PC-9 (cell line): ENCODE measurements at regions not wholly inside any gene's neighbourhood (a gene's known extent, or its start where the extent isn't known, plus 50 kb on each side); places are given as distances from the start of the nearest gene placed in this dataset.
A peak's percentile ranks its signal among the peaks of the same experiment; 100 is the strongest.

Source experiments
- BruUV-seq: library from RNA; stranded (reverse); fragments of 400-500 nt; replicated peaks from 2 replicates; lab custom pipeline; 2021; lab: Mats Ljungman, UMichigan
- CTCF ChIA-PET: fragments of 300-600 bp; sonication (Branson Sonifier 250); formaldehyde crosslinking; loops from one replicate; lab custom pipeline; 2022; ENCODE audit warnings: antibody characterized with exemption; lab: Charles Lee
- POLR2A ChIA-PET: fragments of 300-600 bp; sonication (Branson Sonifier 250); formaldehyde crosslinking; loops from one replicate; lab custom pipeline; 2022; ENCODE audit warnings: antibody characterized with exemption; ENCODE audit not compliant: unreplicated experiment; lab: Charles Lee
- DNase-seq, 2 experiments: peaks; one replicate each; pipeline versions ENCODE4 v3.0.0 to v3.0.0-alpha.2; 2015 to 2022; ENCODE audit warnings: mixed read lengths in 1 of 2
- H2AFZ ChIP-seq: fragments of 200-600 bp; sonication (generic); 2 replicates; pipeline ENCODE4 v1.8.1; 2017; ENCODE audit warnings: antibody characterized with exemption
- H3F3A ChIP-seq: fragments of 200-600 bp; sonication (generic); 2 replicates; pipeline ENCODE4 v1.8.1; 2017; ENCODE audit warnings: antibody characterized with exemption, mild to moderate bottlenecking, low read depth; ENCODE audit not compliant: insufficient read depth
- H3K27ac ChIP-seq: fragments of 200-600 bp; sonication (generic); 2 replicates; pipeline ENCODE4 v1.6.1; 2016; ENCODE audit warnings: mixed run types
- H3K27me3 ChIP-seq: fragments of 200-600 bp; sonication (generic); 2 replicates; pipeline ENCODE4 v1.6.1; 2016; ENCODE audit warnings: low read depth, mixed run types; ENCODE audit not compliant: insufficient read depth
- H3K36me3 ChIP-seq: fragments of 200-600 bp; sonication (generic); 2 replicates; pipeline ENCODE4 v1.6.1; 2016; ENCODE audit warnings: low read depth, mixed run types
- H3K4me1 ChIP-seq: fragments of 200-600 bp; sonication (generic); replicated peaks from 2 replicates; pipeline ENCODE4 v1.6.1; 2016; ENCODE audit warnings: mixed run types; ENCODE audit not compliant: insufficient read depth
- H3K4me2 ChIP-seq: fragments of 200-600 bp; sonication (generic); 2 replicates; pipeline ENCODE4 v1.6.1; 2017; ENCODE audit warnings: mixed run types
- H3K4me3 ChIP-seq: fragments of 200-600 bp; sonication (generic); 2 replicates; pipeline ENCODE4 v1.6.1; 2016; ENCODE audit warnings: mixed run types
- H3K79me2 ChIP-seq: fragments of 200-600 bp; sonication (generic); 2 replicates; pipeline ENCODE4 v1.6.1; 2017; ENCODE audit warnings: low read depth, mixed run types
- H3K9me2 ChIP-seq: fragments of 200-600 bp; sonication (generic); 2 replicates; pipeline ENCODE4 v1.8.1; 2017; ENCODE audit warnings: mild to moderate bottlenecking; ENCODE audit not compliant: insufficient read depth
- H3K9me3 ChIP-seq: fragments of 200-600 bp; sonication (generic); 2 replicates; pipeline ENCODE4 v1.8.1; 2016; ENCODE audit warnings: low read depth; ENCODE audit not compliant: insufficient read depth
- H4K20me1 ChIP-seq: fragments of 200-600 bp; sonication (generic); 2 replicates; pipeline ENCODE4 v1.8.1; 2017; ENCODE audit not compliant: insufficient read depth
- EZH2 ChIP-seq: fragments of 200-600 bp; sonication (generic); IDR thresholded peaks from 2 replicates; pipeline ENCODE4 v1.8.0; 2017; ENCODE audit warnings: antibody characterized with exemption, low read depth
- intact Hi-C: fragments of 100-400 bp; cut with micrococcal nuclease; formaldehyde crosslinking; loops from one replicate; pipeline ENCODE4 v1.10.0; 2022; ENCODE audit not compliant: unreplicated experiment
- TF ChIP-seq, protein P1 (sequence below): fragments of 200-600 bp; sonication (generic); conservative IDR thresholded peaks from 2 replicates; pipeline ENCODE4 v1.6.1; 2017; ENCODE audit warnings: mixed run types, antibody characterized with exemption, mild to moderate bottlenecking, moderate library complexity

DNA sequence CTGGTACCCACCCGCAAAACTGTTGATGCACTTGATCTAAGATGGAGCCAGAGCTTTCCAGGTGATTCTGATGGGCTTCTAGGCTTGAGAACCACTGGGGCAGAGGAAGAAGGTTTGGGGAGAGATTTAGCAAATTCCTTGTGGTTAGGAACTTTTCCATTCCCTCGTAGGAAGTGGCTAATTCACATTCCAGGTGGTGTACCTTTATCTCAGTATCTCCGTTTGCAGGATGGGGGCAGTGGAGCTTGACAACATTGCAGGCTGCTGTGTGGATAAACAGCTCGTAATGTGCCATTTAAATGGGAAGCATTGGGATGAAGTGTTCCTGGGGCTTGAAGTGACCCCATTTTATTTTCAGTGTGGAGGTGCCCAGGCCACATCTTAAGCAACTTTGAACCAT, 172.9 kb upstream of the IL12B start:
- BruUV-seq = no TSS peak
- intact Hi-C loops = no loop called here
- POLR2A ChIA-PET = no interaction called here

DNA sequence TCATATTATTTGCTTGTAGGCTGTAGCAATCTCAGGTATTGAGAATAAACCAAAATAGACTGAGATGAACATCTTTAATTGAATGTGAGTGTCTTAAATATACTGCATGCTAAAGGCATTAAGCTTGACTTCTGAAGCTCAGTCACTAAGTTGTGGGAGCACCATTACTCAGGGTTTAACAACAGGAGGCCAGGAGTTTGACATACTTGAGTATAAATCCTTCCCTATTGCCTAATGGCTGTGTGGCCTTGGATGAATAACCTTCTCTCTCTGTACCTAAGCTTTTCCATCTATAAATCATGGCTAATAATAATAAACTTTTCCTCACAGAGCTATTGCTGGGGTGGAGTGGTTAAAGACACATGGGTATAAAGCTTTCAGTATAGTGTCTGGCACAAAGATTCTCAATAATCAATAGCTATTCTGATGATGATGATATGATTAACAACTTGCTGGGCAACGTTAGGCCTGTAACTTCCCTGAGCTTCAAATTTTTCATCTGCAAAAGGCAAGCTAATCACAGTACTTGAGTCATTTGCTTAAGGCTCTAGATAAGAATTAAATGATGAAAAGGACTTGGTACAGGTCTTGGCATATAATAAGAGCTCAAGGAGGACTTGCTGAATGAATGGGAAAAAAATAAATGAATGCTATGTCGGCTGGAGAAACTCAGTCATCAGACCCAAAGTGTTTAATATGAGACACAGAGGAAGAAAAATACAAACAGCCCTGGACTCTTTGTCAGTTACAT, 174.0 kb upstream of the IL12B start:
- Histone ChIP-seq H4K20me1 (no peaks in the 10 kb centered on the region), H3K36me3 (no peaks in the 10 kb centered on the region), H2AFZ (0 out of 2 replicates have a peak overlapping the region, but pooled peaks have one; percentile 28), H3K9me3 (no peaks in the 10 kb centered on the region), H3K4me3 (peak overlapping the region; percentile 18; the same call in 1 of the 2 replicates), H3K4me1 (peaks cover 34% of the 10 kb centered on the region), H3K27me3 (no peaks in the 10 kb centered on the region), H3K9me2 (no peaks in the 10 kb centered on the region), H3K79me2 (no peaks in the 10 kb centered on the region), H3F3A (peaks cover 24% of the 10 kb centered on the region), H3K27ac (peak overlapping the region; percentile 82), H3K4me2 (peak overlapping the region; percentile 59)
- peak in 1 of 2 experiments; percentile 53 for DNase-seq
- intact Hi-C loops = loop anchor here (2.0 kb wide), 1 partner anchor 41 kb away; no protein-coding TSS in a partner anchor
- ChIA-PET POLR2A (no interaction called here), CTCF (interaction anchor here (0.7 kb wide), 2 partner anchors 12 to 200 kb away, joined by 3 read pairs; no protein-coding TSS in a partner anchor)
- BruUV-seq = no TSS peak
- no peak for TF ChIP-seq EZH2
- TF ChIP-seq, protein P1, sequence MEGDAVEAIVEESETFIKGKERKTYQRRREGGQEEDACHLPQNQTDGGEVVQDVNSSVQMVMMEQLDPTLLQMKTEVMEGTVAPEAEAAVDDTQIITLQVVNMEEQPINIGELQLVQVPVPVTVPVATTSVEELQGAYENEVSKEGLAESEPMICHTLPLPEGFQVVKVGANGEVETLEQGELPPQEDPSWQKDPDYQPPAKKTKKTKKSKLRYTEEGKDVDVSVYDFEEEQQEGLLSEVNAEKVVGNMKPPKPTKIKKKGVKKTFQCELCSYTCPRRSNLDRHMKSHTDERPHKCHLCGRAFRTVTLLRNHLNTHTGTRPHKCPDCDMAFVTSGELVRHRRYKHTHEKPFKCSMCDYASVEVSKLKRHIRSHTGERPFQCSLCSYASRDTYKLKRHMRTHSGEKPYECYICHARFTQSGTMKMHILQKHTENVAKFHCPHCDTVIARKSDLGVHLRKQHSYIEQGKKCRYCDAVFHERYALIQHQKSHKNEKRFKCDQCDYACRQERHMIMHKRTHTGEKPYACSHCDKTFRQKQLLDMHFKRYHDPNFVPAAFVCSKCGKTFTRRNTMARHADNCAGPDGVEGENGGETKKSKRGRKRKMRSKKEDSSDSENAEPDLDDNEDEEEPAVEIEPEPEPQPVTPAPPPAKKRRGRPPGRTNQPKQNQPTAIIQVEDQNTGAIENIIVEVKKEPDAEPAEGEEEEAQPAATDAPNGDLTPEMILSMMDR = no peak

More for the DNA sequence above, 172.9 kb upstream of the IL12B start:
- TF ChIP-seq, protein P1 = no peak
- no peak for TF ChIP-seq EZH2
- H3K36me3 ChIP-seq = no peaks in the 10 kb centered on the region
- H3K9me3 ChIP-seq = no peaks in the 10 kb centered on the region
- H2AFZ ChIP-seq = no peak overlapping the region
- no peaks in the 10 kb centered on the region for H3K9me2 ChIP-seq
- no peak overlapping the region for H3K27ac ChIP-seq
- H3F3A ChIP-seq = peaks cover 24% of the 10 kb centered on the region
- H3K4me3 ChIP-seq = no peak overlapping the region
- H3K4me1 ChIP-seq = peaks cover 34% of the 10 kb centered on the region
- no peaks in the 10 kb centered on the region for H3K79me2 ChIP-seq
- no peaks in the 10 kb centered on the region for H4K20me1 ChIP-seq
- no peak for DNase-seq
- H3K27me3 ChIP-seq = no peaks in the 10 kb centered on the region
- CTCF ChIA-PET = no interaction called here
- no peak overlapping the region for H3K4me2 ChIP-seq

DNA sequence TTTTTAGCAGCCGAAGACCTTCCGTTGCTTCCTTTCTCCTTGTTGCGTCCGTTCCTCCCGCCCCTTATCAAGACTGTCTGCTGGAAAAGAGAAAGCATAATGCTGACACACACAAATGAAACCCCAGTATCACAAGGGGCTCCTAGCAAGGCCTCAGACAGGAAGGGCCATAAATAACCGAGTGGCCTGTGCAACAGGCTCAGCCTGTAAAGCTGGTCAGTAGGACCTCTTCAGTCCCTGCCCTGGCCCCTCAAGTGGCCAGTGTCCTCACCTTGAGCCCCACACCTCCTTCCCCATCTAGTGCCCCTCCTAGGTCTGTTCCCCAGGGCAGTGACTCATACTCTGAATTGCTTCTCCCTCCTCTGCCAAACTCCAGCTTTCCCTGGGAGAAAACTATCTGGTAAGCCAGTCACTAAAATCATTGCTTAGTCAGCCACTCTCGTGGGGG, 174.6 kb upstream of the IL12B start:
- 0 out of 2 replicates have a peak overlapping the region, but pooled peaks have one; percentile 28 for H2AFZ ChIP-seq
- H3K4me2 ChIP-seq = peak overlapping the region; percentile 59
- no peaks in the 10 kb centered on the region for H3K79me2 ChIP-seq
- no peaks in the 10 kb centered on the region for H3K27me3 ChIP-seq
- H4K20me1 ChIP-seq = no peaks in the 10 kb centered on the region
- H3K9me3 ChIP-seq = no peaks in the 10 kb centered on the region
- H3K4me3 ChIP-seq = peak overlapping the region; percentile 18; the same call in 1 of the 2 replicates
- ChIA-PET POLR2A (interaction anchor here (0.7 kb wide), 1 partner anchor 55 kb away, joined by 4 read pairs; no protein-coding TSS in a partner anchor), CTCF (interaction anchor here (0.7 kb wide), 1 partner anchor 199 kb away, joined by 3 read pairs; no protein-coding TSS in a partner anchor)
- H3K36me3 ChIP-seq = no peaks in the 10 kb centered on the region
- H3F3A ChIP-seq = peaks cover 24% of the 10 kb centered on the region
- peak; percentile 89 to 93 for DNase-seq
- H3K27ac ChIP-seq = peak overlapping the region; percentile 82
- intact Hi-C loops = loop anchor here (1.0 to 2.0 kb wide), 4 partner anchors 42 to 407 kb away; no protein-coding TSS in a partner anchor
- no TSS peak for BruUV-seq
- H3K9me2 ChIP-seq = no peaks in the 10 kb centered on the region
- no peak for TF ChIP-seq EZH2
- TF ChIP-seq, protein P1 = no peak
- peaks cover 38% of the 10 kb centered on the region for H3K4me1 ChIP-seq
